GM21423 (cell line): ENCODE measurements at regions not wholly inside any gene's neighbourhood (a gene's known extent, or its start where the extent isn't known, plus 50 kb on each side); places are given as distances from the start of the nearest gene placed in this dataset.

ENCODE experiments used
- ATAC-seq: cut with Tn5 transposase; IDR thresholded peaks from one replicate; pipeline ENCODE4 v1.9.1; 2021; ENCODE audit warnings: mild to moderate bottlenecking, moderate library complexity; ENCODE audit not compliant: unreplicated experiment

- ATAC-seq = no peak
Measured at GRCh38 chr2:114065731-114066130, 175.8 kb downstream of the ACTR3 start.

- ATAC-seq = no peak
Measured at GRCh38 chr2:114066186-114066747, 176.4 kb downstream of the ACTR3 start.

- no peak for ATAC-seq
Measured at GRCh38 chr2:114068438-114068837, 178.5 kb downstream of the ACTR3 start.

GRCh38 chr2:114076961-114077360, 187.1 kb downstream of the ACTR3 start:
- ATAC-seq = no peak

- no peak for ATAC-seq
Measured at GRCh38 chr2:114079366-114080004, 189.6 kb downstream of the ACTR3 start.

- ATAC-seq = no peak
Measured at GRCh38 chr2:114082731-114083433, 193.0 kb downstream of the ACTR3 start.

- no peak for ATAC-seq
Measured at GRCh38 chr2:114083717-114084387, 194.0 kb downstream of the ACTR3 start.

- no peak for ATAC-seq
Measured at GRCh38 chr2:114085238-114085637, 195.3 kb downstream of the ACTR3 start.

GRCh38 chr2:114085992-114086391, 196.1 kb downstream of the ACTR3 start:
- ATAC-seq = no peak

GRCh38 chr2:114089636-114090319, 199.9 kb downstream of the ACTR3 start:
- no peak for ATAC-seq

GRCh38 chr2:114091010-114091409, 201.1 kb downstream of the ACTR3 start:
- ATAC-seq = no peak

- no peak for ATAC-seq
Measured at GRCh38 chr2:114108249-114108648, 218.4 kb downstream of the ACTR3 start.

GRCh38 chr2:114108824-114109416, 219.0 kb downstream of the ACTR3 start:
- no peak for ATAC-seq

GRCh38 chr2:114111329-114111728, 221.4 kb downstream of the ACTR3 start:
- ATAC-seq = no peak

- no peak for ATAC-seq
Measured at GRCh38 chr2:114113518-114113917, 223.6 kb downstream of the ACTR3 start.

- ATAC-seq = no peak
Measured at GRCh38 chr2:114118088-114118487, 228.2 kb downstream of the ACTR3 start.

GRCh38 chr2:114119862-114120261, 230.0 kb downstream of the ACTR3 start:
- no peak for ATAC-seq

- no peak for ATAC-seq
Measured at GRCh38 chr2:114122930-114123329, 233.0 kb downstream of the ACTR3 start.

- no peak for ATAC-seq
Measured at GRCh38 chr2:114123925-114124324, 234.0 kb downstream of the ACTR3 start.

GRCh38 chr2:114127372-114127771, 237.5 kb downstream of the ACTR3 start:
- ATAC-seq = no peak

- no peak for ATAC-seq
Measured at GRCh38 chr2:114128263-114128662, 238.4 kb downstream of the ACTR3 start.
